ENCODE measurements at regions not wholly inside any gene's neighbourhood (a gene's known extent, or its start where the extent isn't known, plus 50 kb on each side); places are given as distances from the start of the nearest gene placed in this dataset.

DNA sequence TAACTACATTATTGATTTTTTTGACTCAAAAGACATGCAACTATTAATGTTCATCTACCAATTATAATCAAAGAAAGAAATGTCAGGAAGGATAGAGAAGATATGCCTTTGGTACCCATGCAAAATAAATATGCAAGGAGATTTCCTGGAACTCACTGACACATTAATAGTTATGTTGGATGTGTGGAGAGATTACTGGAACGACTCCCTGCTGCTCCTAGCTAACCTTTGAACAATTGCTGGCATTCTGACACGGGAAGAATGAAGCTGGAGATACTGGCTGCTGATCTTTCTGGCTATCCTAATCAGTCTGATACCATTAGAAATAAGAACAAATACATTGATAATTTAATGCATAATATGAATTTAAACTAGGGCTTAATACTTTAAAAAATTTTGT is 507.9 kb upstream of the NRG3 start:
- H3K4me1 ChIP-seq: no peaks in the 10 kb centered on the region
- intact Hi-C loops (cut with DNase I): no loop called here
- TF ChIP-seq POLR2A (IDR thresholded peaks at IDR 0.05) (no peak), POLR2AphosphoS5 (IDR thresholded peaks at IDR 0.05; ENCODE audit: insufficient read depth in 1 of 2, low read depth in 1 of 2) (no peak)
- TF ChIP-seq, protein P1, sequence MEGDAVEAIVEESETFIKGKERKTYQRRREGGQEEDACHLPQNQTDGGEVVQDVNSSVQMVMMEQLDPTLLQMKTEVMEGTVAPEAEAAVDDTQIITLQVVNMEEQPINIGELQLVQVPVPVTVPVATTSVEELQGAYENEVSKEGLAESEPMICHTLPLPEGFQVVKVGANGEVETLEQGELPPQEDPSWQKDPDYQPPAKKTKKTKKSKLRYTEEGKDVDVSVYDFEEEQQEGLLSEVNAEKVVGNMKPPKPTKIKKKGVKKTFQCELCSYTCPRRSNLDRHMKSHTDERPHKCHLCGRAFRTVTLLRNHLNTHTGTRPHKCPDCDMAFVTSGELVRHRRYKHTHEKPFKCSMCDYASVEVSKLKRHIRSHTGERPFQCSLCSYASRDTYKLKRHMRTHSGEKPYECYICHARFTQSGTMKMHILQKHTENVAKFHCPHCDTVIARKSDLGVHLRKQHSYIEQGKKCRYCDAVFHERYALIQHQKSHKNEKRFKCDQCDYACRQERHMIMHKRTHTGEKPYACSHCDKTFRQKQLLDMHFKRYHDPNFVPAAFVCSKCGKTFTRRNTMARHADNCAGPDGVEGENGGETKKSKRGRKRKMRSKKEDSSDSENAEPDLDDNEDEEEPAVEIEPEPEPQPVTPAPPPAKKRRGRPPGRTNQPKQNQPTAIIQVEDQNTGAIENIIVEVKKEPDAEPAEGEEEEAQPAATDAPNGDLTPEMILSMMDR (IDR thresholded peaks at IDR 0.05): no peak
- DNase-seq (ENCODE audit: extremely low spot score in 2 of 2): no peak
- H3K36me3 ChIP-seq: no peaks in the 10 kb centered on the region
- H3K9me3 ChIP-seq: no peaks in the 10 kb centered on the region
- no peak overlapping the region for H3K4me3 ChIP-seq
- no peaks in the 10 kb centered on the region for H3K27me3 ChIP-seq
- H3K27ac ChIP-seq: no peak overlapping the region

DNA sequence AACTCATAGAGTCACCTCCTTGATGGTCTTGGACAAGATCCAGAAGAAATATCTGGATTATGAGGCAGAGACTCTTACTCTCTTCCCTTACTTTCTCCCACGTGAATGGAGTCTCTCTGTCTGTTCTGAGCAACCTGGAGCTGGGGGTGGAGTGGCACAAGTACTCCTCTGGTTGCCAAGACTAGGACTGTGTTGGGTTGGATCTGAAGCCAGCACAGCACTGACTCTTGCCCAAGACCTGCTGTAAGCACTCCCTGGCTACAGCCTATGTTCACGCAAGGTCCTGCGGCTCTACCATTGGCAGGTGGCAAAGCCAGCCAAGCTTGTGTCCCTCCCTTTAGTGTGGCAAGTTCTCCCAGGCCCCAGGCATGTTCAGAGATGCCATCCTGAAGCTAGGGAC is 488.2 kb upstream of the NRG3 start:
- H3K36me3 ChIP-seq: no peaks in the 10 kb centered on the region
- no peak overlapping the region for H3K27ac ChIP-seq
- no peaks in the 10 kb centered on the region for H3K4me1 ChIP-seq
- H3K9me3 ChIP-seq: no peaks in the 10 kb centered on the region
- H3K27me3 ChIP-seq: no peaks in the 10 kb centered on the region
- H3K4me3 ChIP-seq: no peak overlapping the region
- DNase-seq (ENCODE audit: extremely low spot score in 2 of 2): no peak
- TF ChIP-seq, protein P1 (IDR thresholded peaks at IDR 0.05): no peak
- TF ChIP-seq POLR2A (IDR thresholded peaks at IDR 0.05): no peak
- intact Hi-C loops (cut with DNase I): no loop called here

DNA sequence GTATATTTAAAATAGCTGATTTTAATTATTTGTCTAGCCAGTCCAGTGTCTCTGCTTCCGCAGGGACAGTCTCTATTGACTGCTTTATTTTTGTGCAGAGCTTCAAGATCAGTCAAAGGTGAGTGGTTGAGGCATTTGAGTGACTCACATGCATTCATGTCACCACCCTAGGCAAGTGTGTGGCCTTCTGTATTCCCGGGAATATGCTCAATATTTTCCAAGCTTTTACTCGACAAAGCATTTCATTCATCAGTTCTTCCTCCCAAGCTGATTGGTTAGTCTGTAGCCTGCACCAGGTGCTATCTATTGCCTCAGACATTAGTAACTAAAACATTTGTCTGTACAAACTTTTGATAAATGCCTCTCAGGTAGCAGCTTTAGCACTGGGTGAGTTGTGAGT is 471.5 kb upstream of the NRG3 start:
- H3K27me3 ChIP-seq: no peaks in the 10 kb centered on the region
- no peak for DNase-seq (ENCODE audit: extremely low spot score in 2 of 2)
- no peaks in the 10 kb centered on the region for H3K9me3 ChIP-seq
- H3K27ac ChIP-seq: no peak overlapping the region
- intact Hi-C loops (cut with DNase I): no loop called here
- no peak overlapping the region for H3K4me3 ChIP-seq
- TF ChIP-seq POLR2AphosphoS5 (IDR thresholded peaks at IDR 0.05; ENCODE audit: insufficient read depth in 1 of 2, low read depth in 1 of 2) (no peak), POLR2A (IDR thresholded peaks at IDR 0.05) (no peak)
- TF ChIP-seq, protein P1 (IDR thresholded peaks at IDR 0.05): no peak
- no peaks in the 10 kb centered on the region for H3K36me3 ChIP-seq
- H3K4me1 ChIP-seq: no peaks in the 10 kb centered on the region

DNA sequence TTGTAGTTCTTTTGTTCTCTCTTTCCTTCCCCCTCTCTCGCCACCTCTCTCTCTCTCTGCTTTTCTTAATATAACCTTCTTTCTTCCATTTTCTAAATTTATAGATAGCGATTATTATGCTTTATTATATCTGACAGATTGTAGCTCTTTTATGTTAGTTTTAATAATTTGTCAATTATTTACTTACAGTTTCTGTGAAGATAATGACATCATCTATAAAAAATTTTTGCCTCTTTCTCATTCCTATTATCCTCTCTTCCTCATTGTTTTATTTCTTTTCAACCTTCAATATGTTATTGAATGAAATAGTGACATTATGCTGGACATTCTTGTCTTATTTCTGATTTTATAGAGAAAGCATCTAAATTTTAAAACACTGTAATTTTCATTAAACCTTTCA is 469.6 kb upstream of the NRG3 start:
- intact Hi-C loops (cut with DNase I): no loop called here
- no peaks in the 10 kb centered on the region for H3K36me3 ChIP-seq

DNA sequence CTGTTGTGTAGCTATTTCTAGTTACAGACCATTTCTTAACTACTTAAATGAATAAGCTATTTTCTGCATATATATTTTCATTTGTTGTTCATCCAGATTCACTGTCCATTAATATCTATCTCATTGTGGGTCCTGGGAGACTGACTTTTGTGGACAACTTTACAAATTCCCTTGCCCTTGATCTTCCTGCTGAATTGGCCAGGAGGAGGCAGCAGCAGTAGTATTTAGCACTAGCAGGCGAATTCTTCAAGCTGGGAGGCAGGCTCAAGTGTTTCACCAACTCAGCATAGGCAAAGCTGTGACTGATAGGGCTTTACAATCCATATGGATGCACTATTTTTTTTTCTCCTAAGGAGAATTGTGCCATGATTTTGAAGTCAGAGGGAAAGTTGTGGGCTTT is 461.0 kb upstream of the NRG3 start:
- DNase-seq (ENCODE audit: extremely low spot score in 2 of 2): no peak
- H3K36me3 ChIP-seq: no peaks in the 10 kb centered on the region
- intact Hi-C loops (cut with DNase I): no loop called here
- no peak overlapping the region for H3K4me3 ChIP-seq
- no peaks in the 10 kb centered on the region for H3K4me1 ChIP-seq
- TF ChIP-seq POLR2AphosphoS5 (IDR thresholded peaks at IDR 0.05; ENCODE audit: insufficient read depth in 1 of 2, low read depth in 1 of 2) (no peak), POLR2A (IDR thresholded peaks at IDR 0.05) (no peak)
- TF ChIP-seq, protein P1 (IDR thresholded peaks at IDR 0.05): no peak
- H3K27ac ChIP-seq: no peak overlapping the region
- H3K27me3 ChIP-seq: no peaks in the 10 kb centered on the region
- no peaks in the 10 kb centered on the region for H3K9me3 ChIP-seq

More for the DNA sequence above, 469.6 kb upstream of the NRG3 start:
- no peaks in the 10 kb centered on the region for H3K27me3 ChIP-seq
- H3K9me3 ChIP-seq: no peaks in the 10 kb centered on the region
- no peaks in the 10 kb centered on the region for H3K4me1 ChIP-seq
- TF ChIP-seq POLR2AphosphoS5 (IDR thresholded peaks at IDR 0.05; ENCODE audit: insufficient read depth in 1 of 2, low read depth in 1 of 2) (no peak), POLR2A (IDR thresholded peaks at IDR 0.05) (no peak)
- TF ChIP-seq, protein P1 (IDR thresholded peaks at IDR 0.05): no peak
- no peak overlapping the region for H3K27ac ChIP-seq
- no peak overlapping the region for H3K4me3 ChIP-seq
- DNase-seq (ENCODE audit: extremely low spot score in 2 of 2): no peak
